AG09309 (cell line): ENCODE measurements at regions not wholly inside any gene's neighbourhood (a gene's known extent, or its start where the extent isn't known, plus 50 kb on each side); places are given as distances from the start of the nearest gene placed in this dataset.

Experiments
- DNase-seq: peaks from one replicate; pipeline ENCODE4 v3.0.0-alpha.2; 2010; ENCODE audit warnings: low read depth
- H3K4me3 ChIP-seq: 2 replicates; pipeline ENCODE4 v1.5.1; 2011; ENCODE audit warnings: mild to moderate bottlenecking, low read depth, low read length, moderate library complexity; ENCODE audit not compliant: control insufficient read depth
- TF ChIP-seq, protein P1 (sequence below): IDR thresholded peaks from 2 replicates; pipeline ENCODE4 v1.5.1; 2011; ENCODE audit warnings: mild to moderate bottlenecking, low read depth, low read length, inconsistent platforms; ENCODE audit not compliant: insufficient read depth, control insufficient read depth; ENCODE audit errors: missing control alignments

DNA sequence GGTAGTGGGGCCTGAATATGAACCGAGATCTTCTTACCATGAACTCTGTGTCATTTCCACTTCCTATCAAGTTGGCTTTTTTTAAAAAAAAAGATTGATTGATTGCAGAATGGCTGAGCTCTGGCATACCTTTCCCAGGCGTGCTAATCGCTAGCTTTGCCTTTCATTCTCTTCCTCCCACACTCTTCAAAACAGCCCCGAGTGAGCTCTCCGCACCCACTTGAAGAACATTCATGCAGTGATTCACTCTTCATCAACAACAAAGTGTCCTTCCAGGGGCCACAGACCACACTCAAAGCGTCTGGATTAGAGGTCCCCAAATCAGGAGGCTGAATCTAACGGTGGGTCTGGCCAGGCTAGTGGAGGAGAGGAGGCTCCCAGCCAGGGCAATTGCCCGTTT lies 96.3 kb upstream of the GALNT2 start:
- TF ChIP-seq, protein P1, sequence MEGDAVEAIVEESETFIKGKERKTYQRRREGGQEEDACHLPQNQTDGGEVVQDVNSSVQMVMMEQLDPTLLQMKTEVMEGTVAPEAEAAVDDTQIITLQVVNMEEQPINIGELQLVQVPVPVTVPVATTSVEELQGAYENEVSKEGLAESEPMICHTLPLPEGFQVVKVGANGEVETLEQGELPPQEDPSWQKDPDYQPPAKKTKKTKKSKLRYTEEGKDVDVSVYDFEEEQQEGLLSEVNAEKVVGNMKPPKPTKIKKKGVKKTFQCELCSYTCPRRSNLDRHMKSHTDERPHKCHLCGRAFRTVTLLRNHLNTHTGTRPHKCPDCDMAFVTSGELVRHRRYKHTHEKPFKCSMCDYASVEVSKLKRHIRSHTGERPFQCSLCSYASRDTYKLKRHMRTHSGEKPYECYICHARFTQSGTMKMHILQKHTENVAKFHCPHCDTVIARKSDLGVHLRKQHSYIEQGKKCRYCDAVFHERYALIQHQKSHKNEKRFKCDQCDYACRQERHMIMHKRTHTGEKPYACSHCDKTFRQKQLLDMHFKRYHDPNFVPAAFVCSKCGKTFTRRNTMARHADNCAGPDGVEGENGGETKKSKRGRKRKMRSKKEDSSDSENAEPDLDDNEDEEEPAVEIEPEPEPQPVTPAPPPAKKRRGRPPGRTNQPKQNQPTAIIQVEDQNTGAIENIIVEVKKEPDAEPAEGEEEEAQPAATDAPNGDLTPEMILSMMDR = no peak
- H3K4me3 ChIP-seq = no peak overlapping the region
- no peak for DNase-seq

DNA sequence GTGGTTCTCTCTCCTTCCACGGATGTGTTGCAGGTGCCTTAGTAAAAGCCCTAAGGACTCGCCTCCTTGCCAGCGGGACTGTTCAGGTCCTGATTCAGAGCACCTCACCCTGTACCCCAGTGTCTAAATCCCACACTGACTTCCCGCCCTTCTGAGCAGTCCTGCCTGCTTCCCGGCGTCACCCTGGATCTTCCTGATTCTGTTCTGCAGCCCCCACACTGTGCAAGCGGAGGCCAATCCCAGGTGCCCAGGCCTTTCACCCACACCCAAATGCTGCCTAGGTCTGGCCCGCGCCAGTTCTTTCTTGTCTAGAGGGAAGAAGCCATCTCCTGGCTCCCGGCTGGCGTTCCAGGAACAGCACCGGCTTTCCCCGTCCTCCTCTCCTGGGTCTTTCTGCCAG lies 95.9 kb upstream of the GALNT2 start:
- no peak overlapping the region for H3K4me3 ChIP-seq
- TF ChIP-seq, protein P1 = no peak
- no peak for DNase-seq

DNA sequence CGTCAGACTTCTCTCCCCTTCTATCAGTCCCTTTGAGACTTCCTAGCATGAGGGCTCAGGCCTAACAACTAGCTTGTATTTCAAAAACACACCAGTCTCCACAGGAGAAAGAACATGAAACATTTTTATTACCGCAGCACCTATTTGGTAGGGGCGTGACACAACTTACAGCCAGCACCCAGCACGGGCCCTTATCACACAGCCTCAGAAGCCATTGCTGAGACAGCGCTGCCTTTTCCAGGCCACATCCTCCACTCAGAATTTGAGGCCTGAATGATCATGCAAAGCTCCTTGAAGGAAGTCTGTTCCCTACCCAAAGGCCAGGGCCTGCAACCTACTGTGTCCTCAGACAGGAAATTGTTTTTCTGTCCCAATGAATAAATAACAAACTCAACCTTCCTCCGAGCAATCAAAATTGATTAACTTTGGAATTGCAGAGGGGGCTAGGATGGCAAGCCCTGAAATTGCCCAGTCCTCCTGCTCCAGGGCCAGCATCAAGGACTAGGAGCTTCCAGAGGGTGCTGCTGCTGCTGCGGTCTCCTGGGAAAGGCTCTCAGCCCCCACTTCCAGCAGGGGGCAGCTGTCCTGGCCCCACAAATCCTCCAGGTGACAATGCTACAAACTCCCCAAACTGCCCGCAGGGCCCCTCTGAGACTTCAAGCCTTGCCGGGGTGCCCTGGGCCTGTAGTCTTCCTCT lies 94.3 kb upstream of the GALNT2 start:
- TF ChIP-seq, protein P1 = peak; percentile 19
- H3K4me3 ChIP-seq = no peak overlapping the region
- no peak for DNase-seq

DNA sequence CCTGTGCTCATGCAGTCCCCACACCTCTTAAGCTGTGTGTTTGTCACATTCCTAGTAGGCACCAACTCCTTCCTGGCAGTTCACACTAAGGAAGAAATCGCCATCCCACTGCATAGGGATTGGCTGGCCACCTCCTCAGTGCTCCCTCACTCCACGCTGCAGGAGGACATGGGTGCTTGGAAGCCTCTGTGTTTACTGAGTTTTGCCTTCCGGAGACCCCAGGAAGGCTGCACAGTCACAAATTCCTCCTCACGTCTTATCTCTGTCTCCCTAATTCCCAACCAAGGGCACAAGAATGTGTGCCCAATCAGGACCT lies 93.8 kb upstream of the GALNT2 start:
- no peak overlapping the region for H3K4me3 ChIP-seq
- TF ChIP-seq, protein P1 = no peak

DNA sequence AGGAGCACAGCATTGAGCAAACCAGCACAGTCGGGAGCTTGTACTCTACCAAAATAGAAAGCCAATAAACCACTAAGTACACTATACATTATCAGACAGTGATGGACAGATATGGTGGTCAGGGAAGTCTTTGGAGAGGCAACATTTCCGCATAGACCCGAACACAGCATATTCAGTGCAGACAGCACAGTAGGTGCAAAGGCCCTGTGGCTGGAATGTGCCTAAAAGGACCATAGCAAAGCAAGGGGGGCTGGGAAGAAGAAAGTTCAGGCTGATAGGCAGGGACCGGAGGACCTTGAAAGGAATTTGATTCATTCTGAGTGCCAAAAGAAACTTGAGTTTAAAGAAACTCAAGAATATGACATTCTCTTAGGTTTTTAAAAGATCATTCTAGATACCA lies 92.0 kb upstream of the GALNT2 start:
- no peak for DNase-seq
- no peak overlapping the region for H3K4me3 ChIP-seq
- TF ChIP-seq, protein P1 = no peak

More for the DNA sequence above, 93.8 kb upstream of the GALNT2 start:
- no peak for DNase-seq

DNA sequence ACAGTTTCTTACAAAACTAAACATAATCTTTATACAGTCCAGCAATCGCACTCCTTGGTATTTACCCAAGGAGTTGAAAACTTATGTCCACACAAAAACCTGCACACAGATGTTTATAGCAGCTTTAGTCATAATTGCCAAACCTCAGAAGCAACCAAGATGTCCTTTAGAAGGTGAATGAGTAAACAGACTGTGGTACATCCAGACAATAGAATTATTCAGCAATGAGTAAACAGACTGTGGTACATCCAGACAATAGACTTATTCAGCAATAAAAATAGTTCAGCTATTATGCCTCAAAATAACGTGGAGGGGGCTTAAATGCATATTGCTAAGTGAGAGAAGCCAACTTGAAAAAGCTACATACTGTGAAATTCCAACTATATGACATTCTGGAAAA lies 87.0 kb upstream of the GALNT2 start:
- TF ChIP-seq, protein P1 = no peak
- no peak overlapping the region for H3K4me3 ChIP-seq
- DNase-seq = no peak

DNA sequence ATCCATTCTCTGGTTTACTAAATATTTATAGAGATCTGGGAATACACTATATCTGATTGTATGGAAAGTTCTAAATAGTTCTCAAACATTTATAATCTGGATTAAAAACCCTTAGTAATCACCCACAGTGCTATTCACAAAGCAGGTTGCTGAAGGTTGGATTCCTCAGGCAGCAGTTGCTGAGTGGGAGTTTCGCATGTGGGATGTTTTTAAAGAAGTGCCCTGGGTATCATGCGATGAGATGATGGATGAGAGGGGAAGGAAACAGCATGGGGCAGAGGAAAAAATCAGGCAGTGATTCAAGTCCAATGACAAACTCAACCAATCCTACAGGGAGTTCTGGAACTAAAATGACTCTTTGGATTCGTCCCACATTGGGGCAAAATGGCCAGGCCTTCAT lies 85.3 kb upstream of the GALNT2 start:
- TF ChIP-seq, protein P1 = no peak
- H3K4me3 ChIP-seq = no peak overlapping the region
- no peak for DNase-seq
